Urothelium cell line (cell line): ENCODE measurements at regions not wholly inside any gene's neighbourhood (a gene's known extent, or its start where the extent isn't known, plus 50 kb on each side); places are given as distances from the start of the nearest gene placed in this dataset.

Experiments
- DNase-seq: peaks from one replicate; pipeline ENCODE4 v3.0.0; 2011; ENCODE audit warnings: low spot score, mixed read lengths
- FAIRE-seq: peaks from 2 replicates; lab custom pipeline; 2011; peaks lifted over from hg19 to GRCh38; lab: Jason Lieb, UNC

DNA sequence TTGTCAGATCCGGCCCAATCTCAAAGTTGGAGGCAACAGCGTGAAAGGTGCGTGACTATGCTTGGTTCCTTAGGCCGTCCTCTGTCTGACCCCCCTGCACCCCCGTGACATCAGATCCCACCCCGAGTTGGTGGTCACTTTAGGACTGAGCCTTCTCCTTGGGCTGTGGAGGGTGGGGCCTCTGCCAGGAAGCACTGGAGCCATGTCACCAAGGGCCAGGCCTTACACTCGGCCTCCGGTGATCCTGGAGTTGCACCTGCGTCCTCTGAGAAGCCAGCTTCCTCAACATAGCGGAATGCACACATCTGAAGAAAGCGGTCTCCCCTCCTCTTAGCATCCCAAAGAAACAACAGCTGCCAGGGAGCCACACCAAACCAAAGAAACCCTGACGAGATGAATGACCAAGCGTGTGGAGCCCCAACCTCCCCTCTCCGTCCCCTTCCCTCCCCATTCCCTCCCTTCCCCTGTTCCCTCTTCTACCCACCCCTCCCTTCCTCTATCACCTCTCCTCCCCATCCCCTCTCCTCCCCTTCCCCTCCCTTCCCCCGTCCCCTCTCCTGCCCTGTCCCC, 182.6 kb downstream of the TTLL2 start:
- no peak for DNase-seq
- FAIRE-seq: no peak

DNA sequence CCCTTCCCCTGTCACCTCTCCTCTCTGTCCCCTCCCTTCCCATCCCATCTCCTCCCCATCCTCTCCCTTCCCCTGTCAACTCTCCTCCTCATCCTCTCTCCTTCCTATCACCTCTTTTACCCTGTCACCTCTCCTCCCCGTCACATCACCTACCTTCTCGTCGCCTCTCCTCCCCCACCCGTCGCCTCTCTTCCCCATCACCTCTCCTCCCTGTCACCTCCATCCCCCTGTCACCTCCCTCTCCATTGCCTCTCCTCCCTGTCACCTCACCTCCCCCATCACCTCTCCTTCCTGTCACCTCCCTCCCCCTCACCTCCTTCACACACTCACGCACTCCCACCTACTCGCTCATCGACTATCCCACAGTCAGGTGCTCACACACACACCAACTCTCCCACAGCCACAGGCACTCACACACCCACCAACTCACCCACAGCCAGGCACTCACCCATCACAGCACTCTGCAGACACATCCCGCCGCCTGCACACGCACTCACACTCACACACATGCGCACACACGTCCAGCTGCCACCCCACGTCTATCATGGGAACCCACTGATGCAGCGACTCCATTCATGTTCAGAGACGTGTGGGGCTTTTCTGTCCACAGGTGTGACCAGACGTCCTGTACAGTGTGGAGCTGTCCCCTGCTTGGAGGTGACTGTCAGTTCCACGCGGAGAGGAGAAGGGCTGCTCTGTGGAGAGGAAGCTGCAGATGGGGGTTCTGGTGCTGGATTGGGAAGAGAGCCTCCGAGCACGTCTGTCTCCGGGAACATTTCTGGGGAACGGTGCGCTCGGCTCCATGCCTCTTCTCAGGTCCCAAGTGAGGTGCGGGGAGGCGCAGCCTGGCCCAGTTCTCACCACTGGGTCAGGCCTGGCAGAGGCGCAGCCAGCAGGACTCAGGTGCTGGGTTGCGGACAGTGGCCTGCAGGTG, 184.3 kb downstream of the TTLL2 start:
- FAIRE-seq (no peak), DNase-seq (no peak)

DNA sequence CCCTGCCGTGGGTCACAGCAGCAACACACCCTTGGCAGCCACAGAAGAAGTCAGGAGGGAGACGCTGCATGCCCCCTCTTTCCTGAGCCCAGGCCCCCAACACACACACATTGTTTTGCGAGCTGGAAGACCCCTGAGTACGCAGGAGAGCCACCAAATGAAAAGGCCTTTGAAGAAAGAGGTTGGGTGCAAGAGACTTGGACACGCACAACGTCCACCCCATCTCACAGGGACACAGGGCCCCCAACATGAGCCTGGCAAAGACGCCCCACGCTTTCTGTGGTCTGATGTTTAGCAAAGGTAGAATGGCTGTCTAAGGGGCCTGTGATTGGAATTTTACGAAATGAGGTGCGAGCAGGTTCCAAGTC, 185.0 kb downstream of the TTLL2 start:
- no peak for FAIRE-seq
- no peak for DNase-seq

DNA sequence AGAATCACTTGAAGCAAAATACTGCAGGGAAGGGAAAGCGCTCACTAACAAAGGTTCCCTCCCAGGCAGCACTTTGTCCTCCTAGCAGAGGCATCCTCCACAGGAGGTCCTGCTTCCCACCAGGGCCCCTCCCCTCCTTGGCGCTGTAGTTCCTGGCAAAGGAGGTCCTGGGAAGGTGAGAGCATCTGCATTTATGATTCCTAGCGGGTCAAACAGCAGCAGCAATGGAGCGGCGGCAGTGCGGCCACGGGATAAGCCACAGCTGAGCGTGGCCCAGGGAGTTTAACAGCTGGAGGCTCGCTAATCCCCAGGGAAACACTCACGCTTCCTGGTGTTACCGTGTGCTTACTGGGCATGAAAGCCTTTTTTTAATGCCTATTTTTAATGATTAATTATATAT, 185.8 kb downstream of the TTLL2 start:
- FAIRE-seq: no peak
- no peak for DNase-seq

DNA sequence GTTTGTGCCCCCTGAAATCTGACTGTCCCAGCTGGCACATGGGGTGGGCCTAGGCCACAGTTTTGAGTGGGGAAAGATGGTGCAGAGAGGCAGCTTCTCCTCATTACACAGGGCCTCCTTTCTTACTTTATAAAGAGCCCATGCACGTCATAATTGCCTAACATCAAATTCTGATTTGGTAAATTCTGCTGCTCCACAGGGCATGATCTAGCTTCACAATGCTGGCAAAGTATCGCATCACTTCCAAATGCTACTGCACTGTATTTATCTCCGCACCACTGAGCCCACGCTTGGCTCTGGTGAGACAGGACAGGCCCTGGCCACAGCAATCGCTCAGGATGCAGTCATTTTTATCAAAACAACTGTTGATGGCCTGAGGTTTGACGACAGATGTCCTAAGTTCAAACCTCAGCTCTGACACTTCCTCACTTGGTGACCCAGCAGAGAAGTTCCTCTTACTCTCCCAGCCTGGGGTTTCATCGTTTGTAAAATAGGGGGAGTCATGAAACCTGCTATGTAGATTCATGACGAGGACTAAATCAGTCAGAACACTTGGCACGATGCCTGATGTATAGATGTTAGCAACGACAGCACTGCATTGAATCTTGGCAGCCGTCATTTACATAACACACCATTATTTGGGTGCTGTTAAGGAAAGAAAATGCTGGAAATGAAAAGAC, 187.9 kb downstream of the TTLL2 start:
- FAIRE-seq (no peak), DNase-seq (no peak)

DNA sequence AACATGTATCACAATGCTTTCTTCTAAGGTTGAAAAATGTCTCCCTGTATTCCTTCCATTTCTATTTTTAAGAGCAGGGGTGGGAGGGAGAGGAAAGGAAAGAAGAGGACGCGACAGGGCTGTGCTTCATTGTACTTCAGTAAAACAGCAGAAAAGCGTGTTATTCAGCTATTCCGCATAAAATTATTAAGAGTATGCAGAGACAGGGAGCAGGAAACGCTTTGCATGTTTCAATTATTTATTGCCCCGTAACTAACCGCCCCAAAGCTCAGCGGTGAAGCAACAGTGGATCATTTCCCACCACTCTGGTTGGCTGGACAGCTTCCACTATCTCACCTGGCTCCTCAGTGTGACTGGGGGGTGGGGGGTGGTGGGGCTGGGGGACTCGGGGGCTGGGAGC, 188.9 kb downstream of the TTLL2 start:
- FAIRE-seq (no peak), DNase-seq (no peak)

DNA sequence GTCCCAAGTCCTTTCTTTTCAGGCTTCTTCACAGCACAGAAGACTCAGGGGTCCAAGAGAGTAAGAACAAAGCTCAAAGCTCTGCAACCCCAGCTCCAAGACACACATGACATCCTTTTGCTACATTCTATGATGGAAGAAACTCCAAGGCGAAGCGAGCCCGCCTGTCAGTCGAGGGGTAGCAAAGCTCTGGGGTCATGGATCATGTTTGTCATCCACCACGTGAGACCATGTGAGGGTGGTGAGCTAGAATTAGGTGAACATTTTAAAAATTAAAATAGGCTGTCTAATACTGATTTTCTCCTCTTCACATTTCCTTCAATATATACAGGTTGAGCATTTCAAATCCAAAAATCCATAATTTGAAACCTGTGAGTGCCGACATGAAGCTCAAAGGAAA, 189.6 kb downstream of the TTLL2 start:
- FAIRE-seq: no peak
- DNase-seq: no peak

DNA sequence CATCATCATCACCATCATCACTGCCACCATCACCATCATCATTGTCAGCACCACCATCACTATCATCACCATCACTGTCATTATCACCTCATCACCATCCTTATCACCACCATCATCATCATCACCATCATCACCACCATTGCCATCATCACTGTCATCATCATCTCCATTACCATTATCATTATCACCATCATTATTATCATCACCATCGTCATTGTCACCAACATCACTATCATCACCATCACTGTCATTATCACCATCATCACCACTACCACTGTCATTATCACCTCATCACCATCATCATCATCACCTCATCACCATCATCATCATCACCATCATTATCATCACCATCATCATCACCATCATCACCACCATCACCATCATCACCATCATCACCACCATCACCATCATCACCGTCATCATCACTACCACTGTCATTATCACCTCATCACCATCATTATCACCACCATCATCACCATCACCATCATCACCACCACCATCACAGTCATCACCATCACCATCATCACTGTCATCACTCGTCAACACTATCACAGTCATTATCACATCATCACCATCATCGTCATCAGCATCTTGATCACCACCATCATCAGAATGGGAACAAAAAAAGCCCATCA, 191.1 kb downstream of the TTLL2 start:
- FAIRE-seq (peak; percentile 99), DNase-seq (no peak)

DNA sequence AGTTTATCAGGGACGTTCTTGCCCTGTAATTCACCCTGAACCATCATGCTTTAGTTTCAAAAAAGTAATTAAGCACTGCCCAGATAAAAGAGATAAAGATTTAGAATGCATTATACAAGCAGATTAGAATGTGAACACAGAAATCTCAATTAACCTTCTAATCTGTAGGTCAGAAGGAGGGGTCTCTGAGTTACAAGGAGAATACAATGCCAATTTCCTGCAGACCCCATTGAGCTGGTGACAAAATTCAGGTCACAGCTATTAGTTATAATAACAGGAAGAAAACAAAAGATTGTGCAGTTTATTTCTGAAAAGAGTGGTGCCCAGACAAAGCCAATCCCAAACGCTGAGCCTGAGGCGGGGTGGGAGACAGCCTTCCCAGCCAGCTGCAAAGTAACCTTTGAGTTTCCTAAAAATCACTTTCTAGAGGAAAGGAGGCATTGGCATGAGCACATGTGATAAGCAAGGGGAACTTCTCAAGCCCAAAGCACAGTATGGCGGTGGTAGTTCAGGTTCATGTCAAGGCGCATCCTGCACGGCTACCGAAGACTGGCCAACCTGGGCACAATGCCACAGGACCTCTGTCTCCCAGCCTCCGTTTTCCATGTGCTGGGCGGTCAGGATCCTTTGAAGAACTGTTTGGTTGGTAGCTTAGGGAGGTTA, 192.5 kb downstream of the TTLL2 start:
- FAIRE-seq (no peak), DNase-seq (no peak)

DNA sequence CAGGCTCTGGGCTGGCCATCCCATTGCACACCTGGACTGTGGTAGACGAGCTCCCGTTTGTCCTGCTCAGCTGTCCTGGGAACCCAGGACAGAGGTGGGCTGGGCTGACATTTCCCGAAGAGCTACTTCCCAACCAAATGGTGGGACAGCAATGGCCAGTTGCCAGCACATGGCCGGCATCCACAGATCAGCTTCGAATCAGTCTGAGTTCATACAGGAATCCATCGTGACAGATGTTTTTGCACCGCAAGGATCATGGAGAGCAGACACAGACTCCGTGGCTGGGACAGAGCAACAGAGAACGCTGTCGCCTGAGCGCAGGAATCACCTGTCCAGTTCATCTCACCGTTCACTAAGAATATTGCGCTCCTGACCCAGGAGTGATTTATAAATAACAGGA, 198.5 kb downstream of the TTLL2 start:
- DNase-seq (no peak), FAIRE-seq (no peak)

DNA sequence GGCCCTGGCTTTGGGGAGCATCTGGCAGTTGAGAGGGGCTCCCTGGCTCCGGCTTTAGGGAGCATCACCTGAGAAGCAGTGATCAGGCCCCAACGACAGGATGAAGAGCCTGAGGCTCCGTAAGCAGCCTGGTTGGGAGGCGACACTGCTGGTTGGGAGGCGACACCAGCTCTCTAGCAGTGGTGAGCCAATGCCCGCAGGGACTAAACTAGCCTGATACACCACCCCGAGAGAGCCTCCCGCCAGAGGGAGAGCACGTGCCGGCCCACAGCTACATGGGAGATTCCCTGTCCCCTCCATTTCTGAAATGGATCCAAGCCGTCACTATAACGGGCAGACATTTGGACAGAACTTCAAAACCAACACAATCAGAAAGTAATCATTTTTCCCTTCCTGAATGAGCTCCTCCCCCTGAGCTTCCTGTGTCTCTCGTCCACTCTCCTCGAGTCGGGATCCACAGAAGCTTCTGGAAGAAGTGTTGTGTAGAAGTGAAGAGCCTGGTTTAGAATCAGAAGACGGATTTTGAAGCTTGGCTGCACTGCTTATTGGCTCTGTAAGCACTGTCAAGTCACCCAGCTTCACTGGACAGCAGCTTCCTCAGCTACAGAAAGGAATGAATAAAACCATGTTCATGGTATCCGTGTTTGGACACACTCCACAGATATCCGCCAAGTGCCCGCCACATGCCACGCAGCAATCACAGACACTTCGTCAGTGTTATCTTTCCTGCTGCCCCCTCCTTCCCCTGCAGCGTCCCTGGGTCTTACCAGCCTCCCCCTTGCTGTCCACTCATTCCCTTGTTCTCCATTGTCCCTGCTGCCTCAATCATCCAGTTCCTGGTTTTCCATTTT, 199.6 kb downstream of the TTLL2 start:
- FAIRE-seq (no peak), DNase-seq (no peak)

DNA sequence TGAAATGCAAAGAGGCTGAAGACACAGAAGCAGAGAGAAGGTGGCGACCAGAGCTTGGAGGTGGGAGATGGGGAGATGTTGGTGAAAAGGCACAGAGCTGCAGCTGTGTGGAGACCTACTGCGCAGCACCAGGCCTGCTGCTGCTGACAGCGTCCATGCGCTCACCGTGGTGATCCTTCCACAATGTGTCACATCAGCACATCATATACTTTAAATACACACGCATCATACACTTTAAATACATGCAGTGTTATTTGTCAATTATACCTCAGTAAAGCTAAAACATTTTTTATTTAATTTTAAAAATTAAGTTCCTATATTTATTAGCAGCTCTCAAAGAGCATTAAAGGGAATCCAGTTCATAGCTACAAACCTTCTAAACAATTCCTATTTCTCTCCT, 200.9 kb downstream of the TTLL2 start:
- FAIRE-seq (no peak), DNase-seq (no peak)

DNA sequence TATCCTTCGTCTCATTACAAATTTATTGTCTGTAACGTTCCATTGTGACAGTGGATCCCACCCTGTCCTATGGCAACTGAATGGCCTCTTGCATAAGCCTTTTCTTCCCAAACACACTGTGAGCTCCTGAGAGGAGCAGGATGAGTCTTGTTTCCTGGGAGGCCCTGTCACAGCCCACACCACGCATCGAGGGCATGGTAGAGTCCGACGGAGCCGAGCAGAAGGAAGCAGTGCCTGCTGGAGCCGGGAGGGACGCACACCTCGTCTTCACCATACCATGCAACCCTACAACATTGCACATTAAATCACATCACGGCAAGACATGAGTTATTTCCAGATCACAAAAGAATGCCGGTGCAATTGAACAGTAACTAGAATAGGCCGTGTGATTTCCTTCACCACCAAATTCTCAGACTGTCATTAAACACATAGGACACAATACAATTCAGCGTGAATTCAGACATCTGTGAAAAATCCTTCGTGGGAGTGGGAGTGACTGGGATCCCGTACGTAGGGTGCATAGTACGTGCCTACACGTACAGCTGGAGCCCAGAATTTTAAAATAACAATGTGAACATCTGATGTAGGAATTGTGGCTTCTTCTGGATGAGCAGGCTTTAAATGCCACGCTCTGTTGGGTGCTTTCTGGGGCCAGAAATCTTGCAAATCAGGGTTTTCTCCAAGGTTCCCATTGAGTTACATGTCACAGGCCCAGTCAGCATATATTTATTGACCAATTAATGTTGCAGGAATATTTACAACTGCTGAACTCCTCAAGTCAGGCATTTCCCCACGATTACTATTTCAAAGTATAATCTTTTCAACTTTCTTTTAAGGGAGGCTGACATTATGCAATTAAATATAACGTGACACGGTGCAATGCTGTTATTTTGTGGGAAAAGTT, 201.8 kb downstream of the TTLL2 start:
- DNase-seq (no peak), FAIRE-seq (no peak)

DNA sequence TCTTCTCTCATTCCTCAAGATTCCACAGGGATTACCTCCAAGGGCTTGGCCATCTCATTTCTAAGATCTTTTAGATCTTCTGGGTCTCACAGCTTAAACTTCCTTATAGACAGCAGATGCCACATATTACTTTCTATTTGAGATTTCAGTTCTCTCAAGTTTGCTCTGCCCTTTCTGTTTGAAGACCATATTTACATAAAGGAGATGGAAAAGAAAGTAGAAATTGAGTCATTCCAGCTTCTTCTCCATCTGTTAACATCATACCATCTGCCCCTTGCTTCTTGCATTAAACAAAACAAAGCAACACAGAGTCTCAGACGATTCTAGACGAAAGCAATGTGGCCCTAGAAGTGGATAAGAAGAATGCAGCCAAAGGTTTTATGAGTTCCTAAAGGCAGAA, 203.4 kb downstream of the TTLL2 start:
- no peak for FAIRE-seq

DNA sequence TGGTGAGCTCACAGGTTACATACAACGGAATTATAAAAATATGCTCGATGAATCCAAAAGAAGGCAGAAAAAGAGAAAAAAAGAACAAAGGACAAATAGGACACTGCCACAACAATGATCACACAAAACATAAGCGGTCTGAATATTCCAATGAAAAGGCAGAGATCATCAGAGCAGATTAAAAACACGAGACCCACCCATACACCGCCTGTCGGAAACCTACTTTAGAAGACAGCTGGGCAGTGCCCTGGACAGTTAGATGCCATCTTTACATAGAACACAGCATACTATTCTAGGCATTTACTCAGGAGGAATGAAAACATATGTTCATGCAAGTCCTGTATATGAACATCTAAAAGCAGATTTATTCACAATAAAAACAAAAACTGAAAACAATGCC, 204.1 kb downstream of the TTLL2 start:
- DNase-seq: no peak
- no peak for FAIRE-seq

More for the DNA sequence above, 203.4 kb downstream of the TTLL2 start:
- DNase-seq: no peak

DNA sequence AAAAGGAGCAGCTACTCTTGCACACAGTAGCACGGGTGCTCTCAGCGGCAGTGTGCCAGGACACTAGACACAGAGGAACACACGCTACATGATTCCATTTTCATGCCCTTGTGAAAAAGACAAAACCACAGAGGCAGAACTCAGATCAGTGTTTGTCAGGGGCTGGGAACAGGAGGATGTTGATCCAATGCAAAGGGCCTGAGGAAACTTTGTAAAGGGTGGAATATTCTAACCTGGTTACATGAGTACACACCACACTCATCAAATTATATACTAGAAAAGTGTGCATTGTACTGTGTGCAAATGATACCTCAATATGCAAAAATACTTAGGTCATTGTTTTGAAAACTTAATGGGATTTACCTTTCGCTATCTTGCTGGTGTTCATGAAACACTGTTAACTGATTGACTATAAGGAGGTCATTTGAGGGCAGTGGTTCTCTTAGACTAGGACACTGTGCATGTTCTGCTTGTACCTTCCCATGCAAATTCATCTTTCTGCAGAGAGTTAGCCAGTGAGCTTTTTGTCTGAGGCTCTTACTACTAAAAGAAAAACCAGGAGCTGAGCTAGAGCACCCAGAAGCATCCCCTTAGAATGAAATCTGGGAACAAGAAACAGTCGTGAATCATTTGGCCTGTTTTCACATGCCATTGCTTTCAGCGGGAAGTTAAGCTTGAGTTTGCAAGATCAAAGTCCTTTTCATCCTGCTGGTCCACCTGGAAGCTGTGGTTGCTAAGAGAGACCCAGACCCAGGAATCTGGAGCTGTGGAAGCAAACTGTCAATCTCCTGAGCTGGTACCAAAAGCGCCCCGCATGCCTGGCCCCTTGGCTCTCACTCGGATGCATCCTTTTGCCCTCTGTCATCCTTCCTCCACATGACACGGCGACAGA, 204.8 kb downstream of the TTLL2 start:
- no peak for FAIRE-seq
- no peak for DNase-seq

DNA sequence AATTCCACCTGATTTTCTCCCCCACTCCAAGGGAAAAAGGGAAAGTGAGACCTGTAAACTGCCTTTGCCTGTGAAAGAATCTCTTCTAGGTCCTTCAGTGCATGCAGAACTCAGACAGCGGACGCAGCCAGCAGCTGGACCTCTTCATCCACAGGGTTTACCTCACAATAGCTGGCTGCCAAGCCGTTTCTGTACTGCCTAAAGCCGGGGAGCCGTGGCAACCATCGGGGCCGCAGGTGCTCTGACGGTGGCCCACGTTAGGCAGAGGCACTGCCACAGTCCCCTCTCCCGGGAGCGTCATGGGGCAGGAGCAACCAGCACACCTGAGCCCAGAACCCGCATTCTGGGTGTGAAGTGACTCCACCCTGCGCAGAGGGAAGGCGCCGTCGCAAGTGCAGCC, 206.1 kb downstream of the TTLL2 start:
- FAIRE-seq: no peak

More for the DNA sequence above, 206.1 kb downstream of the TTLL2 start:
- DNase-seq: no peak
